HCT116 (cell line): ENCODE measurements at regions not wholly inside any gene's neighbourhood (a gene's known extent, or its start where the extent isn't known, plus 50 kb on each side); places are given as distances from the start of the nearest gene placed in this dataset.

ENCODE experiments used
- ATAC-seq: fragments of 200-7000 bp; cut with Tn5 transposase; 2 replicates; pipeline ENCODE4 v1.9.1; 2020; ENCODE audit warnings: mild to moderate bottlenecking, moderate library complexity
- BruUV-seq: library from RNA; stranded (reverse); fragments of 400-500 nt; replicated peaks from 2 replicates; lab custom pipeline; 2021; lab: Mats Ljungman, UMichigan
- CTCF ChIA-PET: fragments of 300-600 bp; sonication (Branson Sonifier 250); formaldehyde crosslinking; loops from one replicate; lab custom pipeline; 2021; ENCODE audit warnings: antibody characterized with exemption; lab: Charles Lee
- POLR2A ChIA-PET: fragments of 300-600, 350-600 bp; sonication (Branson Sonifier 250); formaldehyde crosslinking; loops from one replicate; lab custom pipeline; 2021; ENCODE audit warnings: antibody characterized with exemption; lab: Charles Lee
- RAD21 ChIA-PET, 2 experiments: fragments of 300-600 bp; sonication (Branson Sonifier 250); formaldehyde crosslinking; loops; one replicate each; lab custom pipeline; 2023; ENCODE audit warnings: low total read pairs in 2 of 2; ENCODE audit not compliant: uncharacterized antibody in 2 of 2, unreplicated experiment in 2 of 2, low non-redundant PET in 1 of 2; lab: Charles Lee
- DNase-seq: peaks from one replicate; pipeline ENCODE4 v3.0.0-alpha.2; 2010; ENCODE audit warnings: low read depth, low spot score
- H2AFZ ChIP-seq: fragments of 200-600 bp; shearing (Covaris generic), sonication (generic); 2 replicates; pipeline ENCODE4 v1.6.1; 2017; ENCODE audit warnings: low read depth, mixed run types, mixed read lengths, antibody characterized with exemption, low read length; ENCODE audit not compliant: poor library complexity, severe bottlenecking
- H3K27ac ChIP-seq: 2 replicates; pipeline ENCODE4 v1.5.1; 2012; ENCODE audit warnings: low read depth, low read length
- H3K27me3 ChIP-seq: fragments of 200-600 bp; sonication (generic); 2 replicates; pipeline ENCODE4 v1.6.1; 2016; ENCODE audit warnings: mixed run types, low read length, mixed read lengths; ENCODE audit not compliant: insufficient read depth
- H3K36me3 ChIP-seq, 2 experiments: fragments of 200-500 bp in 1 of 2; fragments of 200-600 bp in 1 of 2; sonication (Bioruptor generic) in 1 of 2; sonication (generic) in 1 of 2; 2 replicates each; pipeline versions ENCODE4 v1.5.1 to v1.6.1; 2014 to 2016; ENCODE audit warnings: low read length in 2 of 2, inconsistent platforms in 1 of 2, mixed read lengths in 1 of 2, mixed run types in 1 of 2; ENCODE audit not compliant: insufficient read depth in 2 of 2, control insufficient read depth in 1 of 2
- H3K4me1 ChIP-seq, 2 experiments: fragments of 200-600 bp in 1 of 2; sonication (generic) in 1 of 2; 2 replicates each; pipeline versions ENCODE4 v1.5.1 to v1.6.1; 2012 to 2017; ENCODE audit warnings: low read length in 2 of 2, inconsistent platforms in 1 of 2, mild to moderate bottlenecking in 1 of 2, mixed read lengths in 1 of 2, mixed run types in 1 of 2, moderate library complexity in 1 of 2; ENCODE audit not compliant: insufficient read depth in 2 of 2, control insufficient read depth in 1 of 2
- H3K4me2 ChIP-seq: fragments of 200-600 bp; sonication (generic); 2 replicates; pipeline ENCODE4 v1.6.1; 2017; ENCODE audit warnings: mixed run types, low read length, mixed read lengths
- H3K4me3 ChIP-seq, 2 experiments: fragments of 200-600 bp in 1 of 2; sonication (generic) in 1 of 2; replicated peaks in 1 of 2; 2 replicates each; pipeline ENCODE4 v1.5.1; 2011 to 2016; ENCODE audit warnings: low read length in 2 of 2, control low read depth in 1 of 2, low read depth in 1 of 2, mild to moderate bottlenecking in 1 of 2, mixed read lengths in 1 of 2, mixed run types in 1 of 2
- H3K79me2 ChIP-seq: fragments of 200-600 bp; sonication (generic); 2 replicates; pipeline ENCODE4 v1.6.1; 2017; ENCODE audit warnings: mild to moderate bottlenecking, mixed run types, low read length, moderate library complexity, mixed read lengths; ENCODE audit not compliant: insufficient read depth
- H3K9ac ChIP-seq: fragments of 200-600 bp; sonication (generic); 2 replicates; pipeline ENCODE4 v1.6.1; 2016; ENCODE audit warnings: low read length, mixed read lengths
- H3K9me2 ChIP-seq: fragments of 200-600 bp; sonication (generic), shearing (Covaris generic); 2 replicates; pipeline ENCODE4 v1.6.1; 2017; ENCODE audit warnings: mixed run types, mild to moderate bottlenecking, moderate library complexity; ENCODE audit not compliant: insufficient read depth
- H3K9me3 ChIP-seq, 2 experiments: fragments of 200-500 bp in 1 of 2; fragments of 200-600 bp in 1 of 2; sonication (Bioruptor generic) in 1 of 2; sonication (generic) in 1 of 2; 2 replicates each; pipeline ENCODE4 v1.6.1; 2014 to 2017; ENCODE audit warnings: low read length in 2 of 2, mixed read lengths in 2 of 2, inconsistent platforms in 1 of 2, low read depth in 1 of 2, mild to moderate bottlenecking in 1 of 2, mixed run types in 1 of 2, moderate library complexity in 1 of 2; ENCODE audit not compliant: control insufficient read depth in 1 of 2, insufficient read depth in 1 of 2
- H4K20me1 ChIP-seq: fragments of 200-600 bp; sonication (generic), shearing (Covaris generic); 2 replicates; pipeline ENCODE4 v1.6.1; 2017; ENCODE audit warnings: mixed run types, mild to moderate bottlenecking, moderate library complexity; ENCODE audit not compliant: insufficient read depth
- EGR1 ChIP-seq: IDR thresholded peaks from 2 replicates; pipeline ENCODE4 v1.6.1; 2012; ENCODE audit warnings: low read depth
- ELF1 ChIP-seq: IDR thresholded peaks from 2 replicates; pipeline ENCODE4 v1.6.1; 2012; ENCODE audit warnings: low read depth, borderline replicate concordance
- EZH2phosphoT487 ChIP-seq: fragments of 200-600 bp; IDR thresholded peaks from 2 replicates; pipeline ENCODE4 v1.6.1; 2018; ENCODE audit warnings: antibody characterized with exemption, borderline replicate concordance
- JUND ChIP-seq: IDR thresholded peaks from 2 replicates; pipeline ENCODE4 v1.6.1; 2012
- POLR2A ChIP-seq: IDR thresholded peaks from 2 replicates; pipeline ENCODE4 v1.7.0; 2011; ENCODE audit warnings: borderline replicate concordance; ENCODE audit not compliant: insufficient read depth, insufficient read length; ENCODE audit errors: extremely low read depth
- REST ChIP-seq: IDR thresholded peaks from 2 replicates; pipeline ENCODE4 v1.6.1; 2012; ENCODE audit warnings: low read depth
- SIN3A ChIP-seq: IDR thresholded peaks from 2 replicates; pipeline ENCODE4 v1.6.1; 2012; ENCODE audit warnings: low read depth
- SRF ChIP-seq: IDR thresholded peaks from 2 replicates; pipeline ENCODE4 v1.6.1; 2012; ENCODE audit warnings: low read depth
- YY1 ChIP-seq: IDR thresholded peaks from 2 replicates; pipeline ENCODE4 v1.6.1; 2011; ENCODE audit warnings: low read length, low read depth, moderate library complexity, mild to moderate bottlenecking; ENCODE audit not compliant: insufficient replicate concordance; ENCODE audit errors: extremely low read depth
- intact Hi-C: fragments of 100-400 bp; cut with micrococcal nuclease; formaldehyde crosslinking; loops from 2 replicates; pipeline ENCODE4 v1.10.0; 2022
- TF ChIP-seq, protein P1 (sequence below): IDR thresholded peaks from 2 replicates; pipeline ENCODE4 v1.6.1; 2012
- TF ChIP-seq, protein P2 (sequence below), 3 experiments: fragments of 200-600 bp in 1 of 3; sonication (generic) in 1 of 3; IDR thresholded peaks in 2 of 3; conservative IDR thresholded peaks in 1 of 3; 2 replicates each; pipeline ENCODE4 v1.5.1; 2012 to 2017; ENCODE audit warnings: low read depth in 2 of 3, low read length in 2 of 3, antibody characterized with exemption in 1 of 3, borderline replicate concordance in 1 of 3, control low read depth in 1 of 3, mild to moderate bottlenecking in 1 of 3, mixed read lengths in 1 of 3, mixed run types in 1 of 3, moderate library complexity in 1 of 3; ENCODE audit not compliant: insufficient read depth in 1 of 3

DNA sequence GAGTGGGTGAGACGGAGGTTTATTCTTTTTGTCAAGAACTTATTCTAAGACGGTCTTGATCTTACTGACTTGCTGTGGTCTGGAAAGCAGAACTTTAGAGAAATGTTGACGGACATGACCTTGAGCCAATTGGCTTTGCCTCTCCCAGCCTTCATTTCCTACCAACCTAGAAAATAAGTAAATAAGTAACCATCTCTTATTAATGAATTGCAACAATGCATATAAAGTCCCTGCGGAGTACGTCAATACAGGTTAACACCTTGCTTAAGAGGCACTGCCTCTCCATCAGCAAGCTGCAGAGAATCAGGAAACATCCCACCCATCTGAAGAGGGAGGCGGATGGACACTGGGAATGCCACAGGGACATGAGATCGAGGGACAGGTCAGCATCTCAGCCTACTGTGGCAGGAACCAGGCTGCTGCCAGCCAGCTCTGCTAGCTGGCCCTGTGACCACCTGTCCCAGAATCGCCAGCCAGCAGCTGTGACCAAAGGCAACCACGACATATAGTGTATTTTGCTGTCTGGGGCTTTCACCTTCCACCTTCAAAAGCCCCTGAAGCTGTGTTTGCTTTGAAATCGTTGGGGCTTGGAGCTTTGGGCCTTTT lies 208.3 kb downstream of the BCL11B start:
- no peaks in the 10 kb centered on the region for H3K36me3 ChIP-seq
- POLR2A ChIA-PET = interaction anchor here (0.8 kb wide), 1 partner anchor 11 kb away, joined by 3 read pairs; no protein-coding TSS in a partner anchor
- ATAC-seq = no peak
- no peaks in the 10 kb centered on the region for H3K79me2 ChIP-seq
- no peak overlapping the region for H3K9ac ChIP-seq
- H3K9me3 ChIP-seq = no peaks in the 10 kb centered on the region
- CTCF ChIA-PET = no interaction called here
- no peaks in the 10 kb centered on the region for H3K27me3 ChIP-seq
- H3K9me2 ChIP-seq = no peaks in the 10 kb centered on the region
- intact Hi-C loops = no loop called here
- no TSS peak for BruUV-seq
- TF ChIP-seq, protein P1, sequence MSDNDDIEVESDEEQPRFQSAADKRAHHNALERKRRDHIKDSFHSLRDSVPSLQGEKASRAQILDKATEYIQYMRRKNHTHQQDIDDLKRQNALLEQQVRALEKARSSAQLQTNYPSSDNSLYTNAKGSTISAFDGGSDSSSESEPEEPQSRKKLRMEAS = no peak
- no peak for TF ChIP-seq EGR1
- TF ChIP-seq JUND = no peak
- no peak for TF ChIP-seq EZH2phosphoT487
- TF ChIP-seq, protein P2, sequence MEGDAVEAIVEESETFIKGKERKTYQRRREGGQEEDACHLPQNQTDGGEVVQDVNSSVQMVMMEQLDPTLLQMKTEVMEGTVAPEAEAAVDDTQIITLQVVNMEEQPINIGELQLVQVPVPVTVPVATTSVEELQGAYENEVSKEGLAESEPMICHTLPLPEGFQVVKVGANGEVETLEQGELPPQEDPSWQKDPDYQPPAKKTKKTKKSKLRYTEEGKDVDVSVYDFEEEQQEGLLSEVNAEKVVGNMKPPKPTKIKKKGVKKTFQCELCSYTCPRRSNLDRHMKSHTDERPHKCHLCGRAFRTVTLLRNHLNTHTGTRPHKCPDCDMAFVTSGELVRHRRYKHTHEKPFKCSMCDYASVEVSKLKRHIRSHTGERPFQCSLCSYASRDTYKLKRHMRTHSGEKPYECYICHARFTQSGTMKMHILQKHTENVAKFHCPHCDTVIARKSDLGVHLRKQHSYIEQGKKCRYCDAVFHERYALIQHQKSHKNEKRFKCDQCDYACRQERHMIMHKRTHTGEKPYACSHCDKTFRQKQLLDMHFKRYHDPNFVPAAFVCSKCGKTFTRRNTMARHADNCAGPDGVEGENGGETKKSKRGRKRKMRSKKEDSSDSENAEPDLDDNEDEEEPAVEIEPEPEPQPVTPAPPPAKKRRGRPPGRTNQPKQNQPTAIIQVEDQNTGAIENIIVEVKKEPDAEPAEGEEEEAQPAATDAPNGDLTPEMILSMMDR (IDR thresholded peaks at IDR 0.05 in 2 of 3, conservative IDR thresholded peaks at IDR 0.05 in 1 of 3; ENCODE audit: borderline replicate concordance in 1 of 3, insufficient read depth in 1 of 3, low read depth in 2 of 3, low read length in 2 of 3) = no peak
- TF ChIP-seq SIN3A = no peak
- TF ChIP-seq POLR2A = no peak
- no peak for TF ChIP-seq REST
- TF ChIP-seq ELF1 = no peak
- no peak for TF ChIP-seq SRF
- no peak for TF ChIP-seq YY1
- TF ChIP-seq, all 23 proteins: peak for 0
- RAD21 ChIA-PET = no interaction called here
- no peaks in the 10 kb centered on the region for H3K4me1 ChIP-seq
- no peak overlapping the region for H3K4me2 ChIP-seq
- no peak overlapping the region for H3K27ac ChIP-seq
- H3K4me3 ChIP-seq = no peak overlapping the region
- no peaks in the 10 kb centered on the region for H4K20me1 ChIP-seq
- no peak overlapping the region for H2AFZ ChIP-seq
- no peak for DNase-seq
